AG09319 (cell line): ENCODE measurements at regions not wholly inside any gene's neighbourhood (a gene's known extent, or its start where the extent isn't known, plus 50 kb on each side); places are given as distances from the start of the nearest gene placed in this dataset.

Source experiments
- DNase-seq: peaks from one replicate; pipeline ENCODE4 v3.0.0-alpha.2; 2010; ENCODE audit warnings: low read depth; ENCODE audit errors: extremely low read depth
- TF ChIP-seq, protein P1 (sequence below): IDR thresholded peaks from 2 replicates; pipeline ENCODE4 v1.5.1; 2011; ENCODE audit warnings: low read depth, mild to moderate bottlenecking, inconsistent platforms, low read length, moderate library complexity

DNA sequence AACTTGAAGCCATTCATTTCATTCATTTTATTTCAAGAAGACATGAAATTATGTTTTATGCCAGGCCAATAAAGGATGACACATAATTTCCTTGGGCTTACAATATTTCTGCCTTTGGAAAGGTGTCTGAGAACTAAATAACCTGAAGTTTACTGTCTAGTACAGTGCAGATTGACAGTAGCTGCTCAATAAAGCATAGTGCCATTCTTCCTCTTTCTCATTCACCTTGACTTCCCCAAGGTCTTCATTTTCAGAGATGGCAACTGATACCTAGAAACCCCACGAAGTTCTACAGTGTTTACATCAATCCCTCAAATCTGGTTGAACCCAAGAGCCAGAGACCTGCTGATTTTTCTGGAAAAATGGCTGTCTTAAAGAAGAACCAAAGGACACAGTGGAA, 144.3 kb upstream of the SYN3 start:
- TF ChIP-seq, protein P1, sequence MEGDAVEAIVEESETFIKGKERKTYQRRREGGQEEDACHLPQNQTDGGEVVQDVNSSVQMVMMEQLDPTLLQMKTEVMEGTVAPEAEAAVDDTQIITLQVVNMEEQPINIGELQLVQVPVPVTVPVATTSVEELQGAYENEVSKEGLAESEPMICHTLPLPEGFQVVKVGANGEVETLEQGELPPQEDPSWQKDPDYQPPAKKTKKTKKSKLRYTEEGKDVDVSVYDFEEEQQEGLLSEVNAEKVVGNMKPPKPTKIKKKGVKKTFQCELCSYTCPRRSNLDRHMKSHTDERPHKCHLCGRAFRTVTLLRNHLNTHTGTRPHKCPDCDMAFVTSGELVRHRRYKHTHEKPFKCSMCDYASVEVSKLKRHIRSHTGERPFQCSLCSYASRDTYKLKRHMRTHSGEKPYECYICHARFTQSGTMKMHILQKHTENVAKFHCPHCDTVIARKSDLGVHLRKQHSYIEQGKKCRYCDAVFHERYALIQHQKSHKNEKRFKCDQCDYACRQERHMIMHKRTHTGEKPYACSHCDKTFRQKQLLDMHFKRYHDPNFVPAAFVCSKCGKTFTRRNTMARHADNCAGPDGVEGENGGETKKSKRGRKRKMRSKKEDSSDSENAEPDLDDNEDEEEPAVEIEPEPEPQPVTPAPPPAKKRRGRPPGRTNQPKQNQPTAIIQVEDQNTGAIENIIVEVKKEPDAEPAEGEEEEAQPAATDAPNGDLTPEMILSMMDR: no peak
- DNase-seq: no peak

DNA sequence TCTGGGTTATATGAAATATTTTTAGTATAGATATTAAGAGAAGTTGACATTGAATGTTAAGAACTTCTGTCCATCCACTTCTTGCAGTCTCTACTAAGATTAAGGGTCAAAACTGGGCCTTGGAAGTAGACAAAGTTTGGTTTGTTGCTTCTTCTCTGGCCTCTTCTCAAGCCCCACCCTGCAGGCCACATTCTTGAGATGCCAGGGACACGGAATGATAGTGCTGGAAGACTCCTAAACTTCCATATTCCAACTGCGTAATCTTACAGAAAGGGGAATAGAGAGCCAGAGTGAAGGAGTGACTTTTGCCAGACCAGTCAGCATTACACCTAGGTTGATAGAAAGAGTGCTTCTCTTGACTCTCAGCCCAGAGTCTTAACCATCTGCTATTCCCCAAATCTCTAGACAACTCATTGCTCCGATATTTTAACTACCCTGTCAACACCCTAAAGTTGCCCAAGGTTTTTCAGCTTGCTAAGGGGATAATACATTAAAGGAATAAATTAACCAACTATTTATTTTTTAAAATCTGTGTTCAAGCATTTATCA, 136.4 kb upstream of the SYN3 start:
- TF ChIP-seq, protein P1: no peak
- DNase-seq: no peak

DNA sequence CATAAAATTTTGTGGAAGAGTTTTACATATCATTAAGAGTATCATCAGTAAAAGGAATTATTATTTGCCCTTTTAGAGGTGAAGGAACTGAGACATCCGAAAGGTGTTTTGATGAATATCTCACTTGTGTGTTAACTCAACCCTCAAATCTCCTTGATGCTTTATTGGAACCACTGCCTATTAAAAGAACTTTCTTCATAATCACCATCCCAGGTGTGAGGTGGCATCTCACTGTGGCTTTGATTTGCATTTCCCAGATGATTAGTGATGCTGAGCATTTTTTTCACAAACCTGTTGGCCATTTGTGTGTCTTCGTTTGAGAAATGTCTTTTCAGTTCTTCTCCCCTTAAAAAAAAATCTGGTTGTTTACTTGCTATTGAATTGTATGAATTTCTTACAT, 134.0 kb upstream of the SYN3 start:
- TF ChIP-seq, protein P1: no peak
- DNase-seq: no peak

DNA sequence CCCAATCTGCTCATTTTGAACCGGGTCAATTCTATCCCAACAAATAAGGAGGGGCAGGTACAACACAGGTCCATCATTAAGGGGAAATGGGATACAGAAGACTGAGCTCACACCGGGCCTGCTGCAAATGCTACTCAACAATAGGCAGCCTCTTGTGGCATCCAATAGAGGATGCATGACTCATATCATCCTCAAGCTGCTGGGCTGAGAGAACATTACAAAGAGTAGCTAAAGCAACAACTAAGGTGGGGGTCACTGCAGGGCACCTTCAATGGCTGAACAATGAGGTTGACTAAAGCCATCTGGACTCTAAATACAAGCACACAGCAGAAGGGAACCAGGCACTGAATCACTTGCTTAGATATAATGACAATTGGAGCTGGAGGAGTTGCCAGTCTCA, 130.1 kb upstream of the SYN3 start:
- DNase-seq: no peak
- TF ChIP-seq, protein P1: no peak

DNA sequence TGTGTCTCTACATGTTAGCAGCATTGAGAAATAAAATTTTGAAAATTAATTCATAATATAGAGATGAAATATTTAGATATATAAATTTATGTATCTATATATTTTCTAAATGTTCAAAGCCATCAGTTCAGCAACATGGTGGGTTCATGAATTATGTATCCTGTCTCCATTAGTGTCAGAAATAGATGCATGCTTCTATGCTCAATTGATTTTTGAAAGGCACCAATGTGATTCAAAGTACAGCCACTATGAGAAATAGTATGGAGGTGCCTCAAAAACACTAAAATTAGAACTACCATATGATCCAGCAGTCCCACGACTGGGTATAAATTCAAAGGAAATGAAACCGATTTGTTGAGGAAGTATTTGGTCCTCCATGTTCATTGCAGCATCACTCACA, 128.6 kb upstream of the SYN3 start:
- TF ChIP-seq, protein P1: no peak
- DNase-seq: no peak

DNA sequence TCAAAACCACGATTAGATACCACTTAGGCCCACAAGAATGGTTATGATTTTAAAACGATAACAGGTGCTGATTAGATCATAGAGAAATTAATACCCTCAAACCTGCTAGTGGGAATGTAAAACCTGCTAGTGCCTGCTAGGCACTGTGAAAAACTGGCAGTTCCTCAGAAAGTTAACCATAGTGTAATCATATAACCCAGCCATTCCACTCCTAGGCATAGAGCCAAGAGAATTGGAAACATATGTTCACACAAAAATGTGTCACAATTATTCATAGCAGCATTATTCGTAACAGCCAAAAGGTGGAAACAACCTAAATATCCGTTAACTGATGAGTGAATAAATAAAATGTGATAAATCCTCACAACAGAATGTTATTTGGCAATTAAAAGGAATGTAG, 122.2 kb upstream of the SYN3 start:
- DNase-seq: no peak
- TF ChIP-seq, protein P1: no peak

DNA sequence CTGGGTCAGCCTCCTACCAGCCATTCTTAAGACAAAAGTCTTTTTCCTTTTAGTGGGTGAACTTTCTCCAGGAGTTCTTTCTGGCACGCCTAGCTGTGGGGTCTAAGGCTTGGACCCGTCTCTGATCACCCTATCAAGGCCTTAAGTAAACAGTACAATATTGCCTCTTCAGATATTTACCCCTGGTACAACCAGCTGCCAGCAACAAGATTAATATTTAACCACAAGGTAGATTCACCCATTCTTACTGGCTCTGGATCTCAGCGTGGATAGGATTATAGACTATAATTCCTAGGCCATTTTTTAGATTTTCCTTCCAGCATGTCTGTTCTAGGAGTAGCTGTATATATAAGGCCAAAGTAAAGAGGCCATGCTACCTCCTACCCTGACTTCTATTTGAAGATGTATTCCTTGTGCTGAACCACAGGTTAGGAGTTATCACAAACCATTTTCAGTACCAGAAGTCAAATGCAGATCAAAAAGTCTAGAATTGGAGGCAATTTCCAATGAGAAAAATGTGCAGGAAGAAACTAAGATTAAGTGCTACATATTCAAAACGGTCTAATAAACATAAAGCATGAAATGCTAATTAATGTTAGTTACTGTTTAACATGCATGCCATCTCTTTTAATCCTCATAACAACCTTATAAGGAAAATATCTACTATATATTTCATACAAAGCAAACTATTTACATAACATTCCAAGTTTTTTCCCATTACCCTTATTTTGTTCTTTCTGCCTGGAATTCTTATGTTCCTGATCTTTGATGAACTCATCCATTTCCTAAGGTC, 110.0 kb upstream of the SYN3 start:
- TF ChIP-seq, protein P1: no peak
- DNase-seq: no peak
